ELR (cell line): ENCODE measurements at regions not wholly inside any gene's neighbourhood (a gene's known extent, or its start where the extent isn't known, plus 50 kb on each side); places are given as distances from the start of the nearest gene placed in this dataset.
A peak's percentile ranks its signal among the peaks of the same experiment; 100 is the strongest.

ENCODE experiments used
- DNase-seq: peaks from one replicate; pipeline ENCODE4 v3.0.0-alpha.2; 2015; ENCODE audit warnings: low read depth

GRCh38 chr6:40973304-40973703, 65.7 kb downstream of the UNC5CL start:
- DNase-seq = no peak

GRCh38 chr6:40972814-40973213, 66.2 kb downstream of the UNC5CL start:
- DNase-seq = no peak

GRCh38 chr6:40972190-40972589, 66.8 kb downstream of the UNC5CL start:
- no peak for DNase-seq

DNA sequence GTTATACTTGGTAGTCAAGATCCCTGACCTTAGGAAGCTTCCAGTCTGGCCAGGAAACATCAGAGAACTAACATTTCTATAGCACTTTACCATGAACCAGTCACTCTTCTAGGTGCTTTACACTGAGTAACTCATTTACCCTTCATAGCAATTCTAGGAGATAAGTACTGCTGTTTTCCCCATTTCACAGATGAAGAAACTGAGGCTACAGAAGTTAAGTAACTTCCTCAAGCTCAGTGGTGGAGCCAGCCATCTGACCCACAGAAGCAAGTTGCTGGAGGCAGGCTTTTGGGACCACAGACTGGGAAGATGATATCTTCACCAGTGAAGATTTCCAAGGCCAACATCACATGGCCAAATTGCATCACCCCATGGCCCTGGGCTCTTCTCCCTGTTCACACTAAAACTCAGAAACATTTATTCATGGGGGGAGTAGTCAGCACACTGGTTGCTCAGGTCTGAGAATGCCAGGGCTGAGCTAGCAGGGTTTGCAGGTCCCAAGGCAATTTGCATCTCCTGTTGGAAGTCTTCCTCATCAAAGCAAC, 70.3 kb downstream of the UNC5CL start:
- no peak for DNase-seq

- DNase-seq = no peak
These were observed 72.2 kb downstream of the UNC5CL start for GRCh38 chr6:40966860-40967259.

- DNase-seq = peak; percentile 30
These were observed 74.0 kb downstream of the UNC5CL start for GRCh38 chr6:40965046-40965445.

DNA sequence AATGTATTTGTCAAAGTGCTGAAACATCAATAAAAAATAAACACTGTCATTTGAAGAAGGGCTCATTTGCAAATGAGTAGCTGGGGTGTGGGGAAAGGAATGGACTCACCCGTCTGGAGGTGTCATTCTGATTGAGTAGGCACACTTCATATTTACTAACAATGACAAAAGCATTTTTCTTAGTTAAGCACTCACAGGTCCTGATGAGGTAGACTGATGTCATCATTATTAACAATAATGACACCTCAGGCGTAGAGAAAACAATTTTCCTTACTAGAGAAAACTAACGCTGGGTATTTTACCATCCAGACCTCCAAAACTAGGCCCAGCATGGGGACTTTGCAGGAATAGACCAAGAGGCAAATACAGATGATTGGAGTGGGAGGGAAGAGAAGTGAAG, 76.0 kb downstream of the UNC5CL start:
- DNase-seq = no peak

DNA sequence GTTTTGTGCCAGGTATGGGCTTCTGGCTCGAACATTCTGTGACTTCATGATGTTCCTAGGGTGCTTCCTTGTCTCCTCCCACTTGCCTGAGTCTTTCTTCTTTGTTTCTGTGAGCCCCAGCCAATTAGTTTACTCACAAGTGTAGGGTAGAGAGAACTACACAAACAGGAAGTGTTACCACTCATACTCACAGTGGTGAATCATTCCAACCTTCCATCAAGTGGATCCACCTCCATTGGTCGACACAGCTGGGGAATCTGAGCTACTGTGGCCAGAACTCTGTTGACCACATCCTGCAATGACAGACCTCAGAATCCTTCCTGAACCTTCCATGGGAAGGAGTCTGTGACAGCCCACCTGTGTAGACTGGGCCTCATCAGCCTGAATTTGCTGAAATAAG, 76.8 kb downstream of the UNC5CL start:
- peak; percentile 99 for DNase-seq

- no peak for DNase-seq
These were observed 77.2 kb downstream of the UNC5CL start for GRCh38 chr6:40961831-40962230.

DNA sequence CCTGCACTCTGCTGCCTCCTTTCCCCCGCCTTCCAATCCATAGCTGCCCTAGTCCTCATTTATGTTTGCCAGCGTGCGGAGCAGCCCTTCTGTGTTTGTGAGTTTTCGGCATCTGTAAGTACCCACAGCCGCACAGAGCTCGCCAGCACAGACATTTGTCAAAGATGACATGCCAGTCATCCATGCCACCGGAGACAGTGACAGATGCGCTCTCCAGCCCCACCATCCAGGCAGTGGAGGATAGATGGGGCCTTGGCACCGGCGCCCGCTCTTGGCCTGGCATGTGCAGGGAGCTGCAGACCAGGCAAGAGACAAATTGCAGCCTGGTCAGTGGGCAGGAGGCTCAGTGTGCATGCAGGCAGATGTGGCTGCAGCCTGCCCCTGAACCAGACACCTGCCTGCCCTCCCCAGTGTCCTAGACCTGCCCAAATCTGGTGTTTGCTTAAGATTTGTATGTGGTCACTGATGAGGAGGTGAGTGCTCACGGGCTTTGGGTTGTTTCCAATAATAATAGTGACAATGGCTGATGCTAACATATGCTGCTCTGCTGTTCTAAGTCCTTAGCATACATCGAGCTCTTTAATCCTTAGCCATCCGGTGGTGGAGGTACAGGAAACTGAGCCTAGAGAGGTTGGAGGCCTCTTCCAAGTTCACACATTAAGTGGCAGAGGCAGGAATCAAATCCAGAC, 78.1 kb downstream of the UNC5CL start:
- peak; percentile 27 for DNase-seq

- DNase-seq = no peak
These were observed 79.2 kb downstream of the UNC5CL start for GRCh38 chr6:40959781-40960327.

GRCh38 chr6:40958738-40959137, 80.3 kb downstream of the UNC5CL start:
- DNase-seq = no peak

DNA sequence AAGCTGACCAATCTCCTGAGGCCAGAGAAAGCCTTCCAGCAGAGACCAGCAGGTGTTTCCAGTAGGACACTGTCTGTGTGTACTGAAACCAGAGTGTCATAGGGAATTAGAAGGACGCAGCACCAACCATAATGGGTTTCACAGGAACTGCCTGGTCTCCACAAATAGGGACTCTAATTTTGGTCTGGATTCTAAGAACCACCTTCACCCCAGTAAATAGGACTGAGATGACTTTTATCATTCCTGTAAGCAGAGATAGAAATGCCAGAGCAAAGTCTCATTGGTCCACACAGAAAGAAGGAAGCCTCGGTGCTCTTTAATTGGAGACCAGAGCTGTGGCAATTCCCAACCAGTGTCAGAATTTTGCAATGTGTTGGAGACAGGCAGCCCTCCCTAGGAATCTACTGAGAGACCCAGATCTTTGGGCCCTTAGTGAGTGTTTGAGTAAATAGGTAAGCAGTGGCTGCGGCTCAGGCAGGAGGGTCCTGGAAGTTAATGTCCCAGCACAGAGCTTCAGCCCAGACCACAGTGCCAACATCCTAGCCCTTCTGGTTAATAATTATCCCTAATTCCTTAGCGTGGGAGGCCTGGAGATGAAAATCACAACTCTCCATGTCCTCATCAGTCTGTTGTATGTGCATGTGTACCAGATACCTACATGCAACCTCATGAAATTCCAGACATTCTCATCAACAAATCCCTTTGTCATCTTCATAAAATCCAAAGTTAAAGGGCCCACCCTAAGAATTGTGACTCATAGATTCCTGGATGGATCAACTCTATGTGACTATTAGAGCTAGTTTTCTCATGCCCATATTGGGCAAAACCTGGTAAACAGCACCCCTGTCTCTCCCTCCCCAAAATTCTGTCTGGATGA, 81.2 kb downstream of the UNC5CL start:
- peak; percentile 93 for DNase-seq

- DNase-seq = peak; percentile 34
These were observed 82.1 kb downstream of the UNC5CL start for GRCh38 chr6:40956936-40957335.

- DNase-seq = no peak
These were observed 83.9 kb downstream of the UNC5CL start for GRCh38 chr6:40955178-40955545.

DNA sequence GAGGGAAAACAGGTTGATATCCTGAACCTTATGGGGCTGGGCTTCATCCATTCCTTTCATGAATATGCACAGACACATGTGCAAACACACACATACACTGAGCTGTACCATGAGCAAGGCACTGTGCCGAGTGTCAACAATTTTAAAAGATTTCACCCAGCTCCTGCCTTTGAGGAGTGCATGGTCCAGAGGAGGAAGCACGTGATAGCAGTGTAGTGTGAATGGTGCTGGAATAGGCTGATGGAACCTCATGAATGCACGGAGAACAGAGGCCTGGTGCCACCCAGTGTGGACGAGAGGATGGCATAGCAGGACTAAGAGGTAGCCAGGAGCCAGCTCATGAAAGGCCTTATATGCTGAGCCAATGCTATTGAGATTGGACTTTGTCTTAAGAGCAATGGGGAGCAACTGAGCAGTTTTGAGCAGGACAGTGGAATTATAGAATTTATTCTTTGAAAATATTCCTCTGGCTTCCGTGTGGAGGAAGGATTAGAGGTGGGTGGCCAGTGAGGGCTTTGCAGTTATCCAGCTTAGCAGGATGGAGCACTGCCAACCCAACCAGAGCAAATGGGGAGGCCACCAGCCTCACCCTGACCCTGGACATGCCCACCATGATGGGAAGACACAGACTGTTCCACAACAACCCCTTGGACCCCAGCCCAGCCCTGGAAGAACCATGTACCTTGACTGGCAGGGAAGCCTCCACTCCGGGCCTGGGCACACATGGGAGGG, 84.4 kb downstream of the UNC5CL start:
- no peak for DNase-seq

- no peak for DNase-seq
These were observed 85.5 kb downstream of the UNC5CL start for GRCh38 chr6:40953486-40953885.

DNA sequence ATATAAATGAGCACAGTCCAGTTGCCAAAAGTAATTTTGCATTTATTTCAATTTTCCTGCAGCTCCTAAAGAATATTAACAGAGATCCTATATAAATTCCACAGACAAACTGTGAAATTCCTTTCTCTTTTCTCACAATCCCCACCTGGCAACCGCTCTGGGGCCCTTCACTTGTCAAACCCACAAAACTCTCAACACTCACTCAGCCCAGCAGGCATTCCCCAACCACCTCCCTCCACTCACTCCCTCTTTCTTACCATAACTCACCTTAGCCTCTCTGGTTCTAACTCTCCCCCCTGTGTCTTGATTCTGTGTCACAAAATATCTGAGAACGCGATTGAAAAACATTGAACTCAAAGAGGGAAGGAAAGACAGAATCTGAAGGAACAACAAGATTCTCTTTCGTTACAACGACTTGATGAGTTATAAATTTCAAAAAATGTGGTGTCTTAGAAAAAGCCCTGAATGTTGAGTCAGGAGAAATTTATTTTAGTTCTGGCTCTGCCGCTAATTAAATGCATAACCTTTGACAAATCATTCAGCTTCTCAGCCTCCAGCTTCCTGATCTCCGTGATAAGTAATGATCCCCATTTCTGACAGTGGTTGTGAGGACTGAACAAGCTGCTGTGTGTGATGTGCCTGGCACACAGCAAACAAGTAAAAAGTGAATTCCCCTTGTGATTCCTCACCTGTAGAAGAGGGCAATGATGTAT, 87.9 kb downstream of the UNC5CL start:
- DNase-seq = peak; percentile 72

DNA sequence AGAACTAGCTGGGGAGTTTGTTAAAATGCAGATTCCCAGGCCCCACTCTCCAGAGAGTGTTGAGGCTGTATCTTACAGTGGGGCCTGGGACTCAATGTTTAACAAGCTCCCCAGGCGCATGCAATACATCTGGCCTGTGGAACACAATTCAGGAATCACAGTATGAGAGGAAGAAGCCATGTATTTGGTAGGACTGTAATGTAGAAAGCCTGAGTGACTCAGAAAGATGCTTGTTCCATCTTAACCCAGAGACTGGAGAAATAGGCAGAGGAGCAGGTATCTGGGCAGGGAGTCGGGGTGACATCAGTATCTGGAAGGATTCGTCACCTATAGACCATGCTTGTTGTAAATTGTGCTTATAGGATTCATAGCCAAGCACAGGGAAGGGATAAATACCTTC, 90.5 kb downstream of the UNC5CL start:
- DNase-seq = peak; percentile 78

- DNase-seq = peak; percentile 87
These were observed 91.0 kb downstream of the UNC5CL start for GRCh38 chr6:40947876-40948526.

GRCh38 chr6:40946738-40947301, 92.2 kb downstream of the UNC5CL start:
- no peak for DNase-seq
